ENCODE measurements at regions not wholly inside any gene's neighbourhood (a gene's known extent, or its start where the extent isn't known, plus 50 kb on each side); places are given as distances from the start of the nearest gene placed in this dataset.

GRCh38 chr3:147904421-147904820 lies 495.3 kb downstream of the ZIC1 start:
- no peak overlapping the region for H3K27ac ChIP-seq (ENCODE audit: low read depth in 2 of 2, low read length in 2 of 2)

DNA sequence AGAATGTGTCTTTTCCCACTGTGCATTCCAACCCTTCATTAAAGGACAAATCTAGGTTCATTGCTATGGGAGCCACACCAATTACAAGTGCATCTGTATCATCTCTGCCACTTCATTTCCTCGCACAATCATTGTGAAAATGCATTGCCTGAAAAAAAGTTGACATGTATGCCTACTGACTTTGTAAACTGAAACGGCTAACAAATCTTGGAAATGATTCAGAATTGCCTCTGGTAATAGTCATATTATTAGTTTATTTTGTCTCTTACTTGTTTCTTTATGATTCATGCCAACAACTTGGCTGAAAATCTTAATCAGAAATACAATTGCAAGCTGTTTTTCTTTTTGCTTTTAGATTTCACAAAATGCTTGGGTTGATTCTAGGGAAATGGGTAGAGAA lies 497.1 kb downstream of the ZIC1 start:
- H3K9me3 ChIP-seq (ENCODE audit: control insufficient read depth in 2 of 3, insufficient read depth in 1 of 3, low read length in 3 of 3) = peaks cover 0 to 3% (median 0%) of the 10 kb centered on the region in 3 donors
- H3K27ac ChIP-seq (ENCODE audit: low read depth in 2 of 2, low read length in 2 of 2) = no peak overlapping the region
- no peaks in the 10 kb centered on the region for H3K27me3 ChIP-seq (ENCODE audit: control insufficient read depth, insufficient read depth, low read length)
- no peak for TF ChIP-seq CTCF (IDR thresholded peaks at IDR 0.05; ENCODE audit: borderline replicate concordance, extremely low read depth, insufficient read depth)
- H3K4me3 ChIP-seq (ENCODE audit: low read length in 3 of 3) = no peak overlapping the region
- intact Hi-C loops (cut with DNase I) = no loop called here
- no peaks in the 10 kb centered on the region for H3K36me3 ChIP-seq (ENCODE audit: control insufficient read depth in 2 of 3, insufficient read depth in 3 of 3, low read length in 3 of 3)
- H3K4me1 ChIP-seq (ENCODE audit: control insufficient read depth in 2 of 3, insufficient read depth in 2 of 3, low read depth in 1 of 3, low read length in 3 of 3) = no peaks in the 10 kb centered on the region
- no peak for FAIRE-seq
- no peak overlapping the region for H3K9ac ChIP-seq (ENCODE audit: low read length in 3 of 3)
- DNase-seq = no peak

More at GRCh38 chr3:147904421-147904820, 495.3 kb downstream of the ZIC1 start:
- FAIRE-seq (no peak), DNase-seq (no peak)
- no peak for TF ChIP-seq CTCF (IDR thresholded peaks at IDR 0.05; ENCODE audit: borderline replicate concordance, extremely low read depth, insufficient read depth)
- Histone ChIP-seq H3K4me1 (ENCODE audit: control insufficient read depth in 2 of 3, insufficient read depth in 2 of 3, low read depth in 1 of 3, low read length in 3 of 3) (no peaks in the 10 kb centered on the region), H3K36me3 (ENCODE audit: control insufficient read depth in 2 of 3, insufficient read depth in 3 of 3, low read length in 3 of 3) (no peaks in the 10 kb centered on the region), H3K9ac (ENCODE audit: low read length in 3 of 3) (no peak overlapping the region), H3K9me3 (ENCODE audit: control insufficient read depth in 2 of 3, insufficient read depth in 1 of 3, low read length in 3 of 3) (peaks cover 0 to 7% (median 0%) of the 10 kb centered on the region in 3 donors), H3K4me3 (ENCODE audit: low read length in 3 of 3) (no peak overlapping the region), H3K27me3 (ENCODE audit: control insufficient read depth, insufficient read depth, low read length) (no peaks in the 10 kb centered on the region)
- intact Hi-C loops (cut with DNase I) = no loop called here

DNA sequence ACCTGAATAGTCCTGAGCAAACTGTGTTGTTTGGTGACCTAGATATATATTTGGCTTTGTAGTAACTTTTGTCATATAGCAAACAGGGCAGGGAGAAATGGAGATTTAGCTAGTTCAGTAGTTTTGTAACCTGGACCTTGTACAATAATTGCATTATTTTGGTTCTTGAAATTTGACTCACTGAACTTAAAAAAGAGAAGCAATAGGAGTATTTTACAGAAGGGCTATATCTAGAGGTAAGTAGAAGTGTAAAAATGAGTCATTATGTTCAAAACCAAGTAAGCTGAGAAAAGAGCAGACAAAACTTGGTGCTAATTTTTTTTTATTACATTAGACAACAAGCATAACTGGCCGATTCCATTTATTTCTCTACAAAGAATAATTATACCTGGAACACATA lies 505.4 kb downstream of the ZIC1 start:
- DNase-seq (no peak), FAIRE-seq (no peak)
- peaks cover 0 to 6% (median 0%) of the 10 kb centered on the region in 3 donors for H3K9me3 ChIP-seq (ENCODE audit: control insufficient read depth in 2 of 3, insufficient read depth in 1 of 3, low read length in 3 of 3)
- H3K9ac ChIP-seq (ENCODE audit: low read length in 3 of 3) = no peak overlapping the region
- no peak overlapping the region for H3K27ac ChIP-seq (ENCODE audit: low read depth in 2 of 2, low read length in 2 of 2)
- H3K27me3 ChIP-seq (ENCODE audit: control insufficient read depth, insufficient read depth, low read length) = no peaks in the 10 kb centered on the region
- no peaks in the 10 kb centered on the region for H3K36me3 ChIP-seq (ENCODE audit: control insufficient read depth in 2 of 3, insufficient read depth in 3 of 3, low read length in 3 of 3)
- no peaks in the 10 kb centered on the region for H3K4me1 ChIP-seq (ENCODE audit: control insufficient read depth in 2 of 3, insufficient read depth in 2 of 3, low read depth in 1 of 3, low read length in 3 of 3)
- H3K4me3 ChIP-seq (ENCODE audit: low read length in 3 of 3) = no peak overlapping the region
- no peak for TF ChIP-seq CTCF (IDR thresholded peaks at IDR 0.05; ENCODE audit: borderline replicate concordance, extremely low read depth, insufficient read depth)
- intact Hi-C loops (cut with DNase I) = no loop called here

DNA sequence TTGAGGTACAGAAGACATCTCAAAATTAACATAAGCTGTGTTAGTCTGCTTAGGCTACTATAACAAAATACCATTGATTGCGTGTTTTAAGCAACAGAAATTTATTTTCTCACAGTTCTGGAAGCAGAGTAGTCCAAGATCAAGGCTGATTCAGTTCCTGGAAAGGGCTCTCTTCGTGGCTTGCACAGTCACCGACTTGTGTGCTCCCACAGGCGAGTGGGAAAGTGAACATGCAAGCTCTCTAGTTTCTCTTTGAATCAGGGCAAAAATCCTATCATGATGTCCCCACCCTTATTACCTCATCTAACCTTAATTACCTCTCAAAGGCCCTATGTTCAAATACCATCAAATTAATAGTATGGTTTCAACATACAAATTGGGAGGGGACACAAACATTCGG lies 505.9 kb downstream of the ZIC1 start:
- DNase-seq (no peak), FAIRE-seq (no peak)
- H3K36me3 ChIP-seq (ENCODE audit: control insufficient read depth in 2 of 3, insufficient read depth in 3 of 3, low read length in 3 of 3) = no peaks in the 10 kb centered on the region
- H3K4me1 ChIP-seq (ENCODE audit: control insufficient read depth in 2 of 3, insufficient read depth in 2 of 3, low read depth in 1 of 3, low read length in 3 of 3) = no peaks in the 10 kb centered on the region
- intact Hi-C loops (cut with DNase I) = no loop called here
- H3K9me3 ChIP-seq (ENCODE audit: control insufficient read depth in 2 of 3, insufficient read depth in 1 of 3, low read length in 3 of 3) = peaks cover 0 to 6% (median 0%) of the 10 kb centered on the region in 3 donors
- TF ChIP-seq CTCF (IDR thresholded peaks at IDR 0.05; ENCODE audit: borderline replicate concordance, extremely low read depth, insufficient read depth) = no peak
- H3K27ac ChIP-seq (ENCODE audit: low read depth in 2 of 2, low read length in 2 of 2) = no peak overlapping the region
- H3K27me3 ChIP-seq (ENCODE audit: control insufficient read depth, insufficient read depth, low read length) = no peaks in the 10 kb centered on the region
- H3K9ac ChIP-seq (ENCODE audit: low read length in 3 of 3) = no peak overlapping the region
- H3K4me3 ChIP-seq (ENCODE audit: low read length in 3 of 3) = no peak overlapping the region
